ENCODE measurements at regions not wholly inside any gene's neighbourhood (a gene's known extent, or its start where the extent isn't known, plus 50 kb on each side); places are given as distances from the start of the nearest gene placed in this dataset.

- TF ChIP-seq AFF4 (CRISPR knock-in tag; IDR thresholded peaks at IDR 0.05; ENCODE audit: borderline replicate concordance) (no peak), NFYB (CRISPR knock-in tag; conservative IDR thresholded peaks at IDR 0.05; ENCODE audit: low read depth) (no peak), JUN (CRISPR knock-in tag; IDR thresholded peaks at IDR 0.05) (no peak), CTCF (IDR thresholded peaks at IDR 0.05) (no peak)
These were observed 232.3 kb downstream of the MREG start for GRCh38 chr2:215780907-215781685.
